Mucosa of gallbladder (tissue), 1 donor: ENCODE measurements at regions not wholly inside any gene's neighbourhood (a gene's known extent, or its start where the extent isn't known, plus 50 kb on each side); places are given as distances from the start of the nearest gene placed in this dataset.
"Not testable (repeated sequence)": the region's sequence is repeated elsewhere in the genome, so short reads cannot be mapped to it uniquely, and the experiment has no call there.

Source experiments
- DNase-seq: peaks from one replicate; pipeline ENCODE4 v3.0.0-alpha.2; 2020; ENCODE audit warnings: low spot score
- donor health status: DM: no; HTN: no; CAD: no.

DNA sequence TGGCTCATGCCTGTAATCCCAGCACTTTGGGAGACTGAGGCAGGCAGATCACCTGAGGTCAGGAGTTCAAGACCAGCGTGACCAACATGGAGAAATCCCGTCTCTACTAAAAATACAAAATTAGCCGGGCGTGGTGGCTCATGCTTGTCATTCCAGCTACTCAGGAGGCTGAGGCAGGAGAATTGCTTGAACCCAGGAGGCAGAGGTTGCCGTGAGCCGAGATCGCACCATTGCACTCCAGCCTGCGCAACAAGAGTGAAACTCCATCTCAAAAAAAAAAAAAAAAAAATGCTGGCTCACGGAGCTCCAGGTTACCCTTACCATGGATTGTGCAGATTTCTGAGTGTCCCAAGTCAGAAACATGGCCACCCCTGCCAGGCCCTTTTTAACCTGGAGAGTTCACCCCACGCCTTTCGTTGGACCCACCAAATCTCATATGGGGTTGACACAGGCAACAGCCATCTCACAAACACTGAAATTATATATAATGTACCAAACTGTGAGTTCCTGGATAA, 69.9 kb upstream of the CITED2 start:
- not testable (repeated sequence) for DNase-seq

DNA sequence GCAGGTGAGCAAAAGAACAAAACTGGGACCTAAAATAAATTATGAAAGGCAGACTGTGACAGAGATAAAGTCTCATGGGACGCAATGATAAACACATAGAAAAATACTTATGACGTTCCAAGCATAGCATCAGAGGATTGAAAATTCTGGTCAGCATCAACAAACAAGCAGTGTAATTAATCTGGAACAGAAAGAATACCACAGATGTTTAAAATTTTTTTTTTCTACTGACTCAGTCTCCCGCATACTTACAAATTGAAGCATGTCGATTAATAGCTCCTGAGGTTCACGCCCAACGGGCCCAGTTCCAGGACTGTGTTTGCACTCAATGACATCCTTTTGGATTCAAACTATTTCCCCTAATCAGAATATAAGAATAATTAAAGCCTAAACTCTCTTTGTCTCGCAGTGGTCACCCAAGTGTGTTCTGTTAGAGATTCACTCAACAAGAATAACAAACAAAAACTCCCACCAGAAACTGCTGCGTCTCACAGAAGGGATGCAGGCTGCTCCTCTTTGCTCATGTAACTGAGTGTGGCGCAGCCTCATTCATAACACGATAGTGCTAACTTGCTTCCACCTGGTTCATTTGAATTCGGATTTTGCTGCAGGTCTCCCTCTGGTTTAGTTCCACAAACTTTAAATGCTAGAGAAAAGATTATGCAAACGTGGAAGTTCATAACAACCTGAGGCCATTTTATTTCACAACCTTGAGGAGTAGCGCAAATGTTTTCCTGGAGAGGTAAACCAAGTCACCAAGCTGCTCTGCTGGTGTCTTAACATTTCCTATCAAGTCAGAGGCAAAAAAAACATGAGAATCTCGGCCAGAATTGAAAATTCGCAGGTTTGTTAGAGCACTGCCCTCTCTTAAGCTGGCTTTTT, 69.0 kb upstream of the CITED2 start:
- DNase-seq, result no peak

DNA sequence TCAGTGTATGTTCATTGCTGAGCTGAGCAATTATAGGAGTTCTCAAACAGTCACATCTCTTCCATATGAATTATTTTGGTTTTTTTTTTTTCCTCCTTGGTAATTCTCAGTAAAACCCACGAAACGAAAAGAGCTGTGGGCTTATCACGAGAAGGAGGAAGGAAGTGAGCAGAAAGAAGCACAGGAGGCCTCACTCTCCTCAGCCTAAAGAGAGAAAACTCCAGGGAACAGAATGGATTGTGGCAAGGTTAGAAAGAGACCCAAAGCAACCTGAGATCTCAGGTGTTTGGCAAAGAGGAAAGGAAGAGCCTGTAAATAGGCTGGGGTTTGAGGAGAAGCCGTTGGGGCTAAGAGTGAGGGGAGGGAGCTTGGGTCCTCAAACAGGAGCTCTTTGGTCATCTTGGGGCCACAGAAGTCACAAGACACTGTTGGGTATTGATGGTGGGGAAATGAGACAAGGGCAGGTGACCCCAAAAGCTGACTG, 67.8 kb upstream of the CITED2 start:
- no peak for DNase-seq

DNA sequence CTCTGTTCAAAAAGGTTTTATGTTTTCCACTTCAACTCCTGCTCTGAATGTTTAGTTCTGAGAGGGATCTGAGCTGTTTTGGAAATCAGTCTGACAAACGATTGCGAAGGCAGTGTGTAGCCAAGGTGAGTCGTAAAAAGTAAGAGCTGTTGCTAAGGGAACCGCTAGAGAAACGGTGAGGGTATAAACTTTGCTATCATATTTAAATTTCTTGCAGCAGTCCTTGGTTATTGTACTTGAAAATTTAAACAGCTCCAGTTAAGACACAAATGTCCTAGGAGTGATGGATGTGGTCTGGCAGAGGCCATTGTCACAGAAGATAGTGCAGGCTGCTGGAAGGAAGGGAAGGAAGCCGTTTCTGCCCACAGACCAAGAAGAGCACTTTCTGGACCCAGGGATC, 64.9 kb upstream of the CITED2 start:
- no peak for DNase-seq

DNA sequence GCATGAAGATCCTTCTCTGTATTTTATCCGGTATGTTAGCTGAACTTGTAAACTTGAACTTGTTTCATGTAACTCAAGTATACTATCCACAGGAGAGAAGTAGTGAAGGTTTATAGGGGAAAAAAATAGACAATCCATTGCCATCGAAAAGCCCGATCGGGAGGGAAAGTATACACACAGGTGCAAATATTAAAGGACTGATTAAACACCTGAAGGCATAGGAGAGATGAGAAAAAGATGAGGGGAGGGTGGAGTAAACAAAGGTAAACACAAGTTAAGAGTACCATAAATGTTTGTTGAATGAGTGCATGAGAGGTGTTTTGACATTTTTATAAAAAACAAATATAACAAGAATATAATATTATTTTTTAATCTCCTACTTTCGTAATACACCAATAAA, 64.3 kb upstream of the CITED2 start:
- no peak for DNase-seq

DNA sequence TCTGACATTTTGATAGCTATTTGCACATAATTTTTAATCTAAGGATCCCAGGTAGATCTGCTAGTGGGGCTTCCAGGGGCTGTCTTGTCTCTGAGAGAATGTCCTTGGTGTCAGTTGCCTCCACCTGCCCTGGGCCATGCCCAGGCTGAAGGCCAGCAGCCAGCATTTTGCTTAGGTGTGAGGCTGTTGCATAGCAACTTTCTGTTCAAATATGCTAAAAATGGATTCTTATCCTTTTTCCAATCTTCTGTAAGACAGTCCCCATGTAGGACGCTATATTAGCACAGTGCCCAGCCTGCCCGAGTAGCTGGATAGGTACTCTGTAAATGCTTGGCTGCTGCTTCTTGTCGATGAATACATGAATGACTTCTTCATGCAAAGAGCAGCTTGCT, 62.5 kb upstream of the CITED2 start:
- no peak for DNase-seq

DNA sequence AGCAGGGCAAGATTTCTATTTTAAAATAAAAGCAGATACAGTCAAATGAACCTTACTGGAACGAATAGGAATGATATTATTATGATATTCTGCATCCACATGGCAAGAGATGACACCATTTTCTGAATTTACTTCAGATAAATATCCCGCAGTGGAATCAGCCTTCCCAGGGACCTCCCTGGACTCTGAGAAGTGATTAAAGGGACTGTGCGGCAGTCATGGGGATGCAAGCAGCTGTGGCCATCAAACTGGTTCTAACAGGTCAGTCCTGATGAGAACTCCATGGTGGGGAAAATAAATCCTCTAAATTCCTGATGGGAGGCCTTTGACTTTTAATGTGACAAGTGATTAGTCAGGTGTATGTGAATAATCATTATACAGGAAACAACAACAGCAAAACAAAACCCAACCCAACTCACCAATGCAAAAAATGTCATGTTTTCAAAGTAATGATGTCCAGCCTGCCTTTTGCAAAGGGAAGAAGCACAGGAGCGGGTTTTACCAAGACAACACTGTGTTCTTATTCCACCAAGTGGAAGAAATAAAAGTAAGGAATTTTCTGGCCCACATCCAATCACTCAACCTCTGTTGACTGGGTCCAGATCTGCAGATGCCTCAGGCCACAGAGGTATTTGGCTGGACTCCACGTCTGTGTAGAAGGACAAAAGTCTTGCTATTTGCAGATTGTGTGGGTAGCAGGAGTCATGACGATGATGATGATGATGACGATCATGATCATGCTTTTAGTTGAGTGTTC, 61.9 kb upstream of the CITED2 start:
- no peak for DNase-seq

DNA sequence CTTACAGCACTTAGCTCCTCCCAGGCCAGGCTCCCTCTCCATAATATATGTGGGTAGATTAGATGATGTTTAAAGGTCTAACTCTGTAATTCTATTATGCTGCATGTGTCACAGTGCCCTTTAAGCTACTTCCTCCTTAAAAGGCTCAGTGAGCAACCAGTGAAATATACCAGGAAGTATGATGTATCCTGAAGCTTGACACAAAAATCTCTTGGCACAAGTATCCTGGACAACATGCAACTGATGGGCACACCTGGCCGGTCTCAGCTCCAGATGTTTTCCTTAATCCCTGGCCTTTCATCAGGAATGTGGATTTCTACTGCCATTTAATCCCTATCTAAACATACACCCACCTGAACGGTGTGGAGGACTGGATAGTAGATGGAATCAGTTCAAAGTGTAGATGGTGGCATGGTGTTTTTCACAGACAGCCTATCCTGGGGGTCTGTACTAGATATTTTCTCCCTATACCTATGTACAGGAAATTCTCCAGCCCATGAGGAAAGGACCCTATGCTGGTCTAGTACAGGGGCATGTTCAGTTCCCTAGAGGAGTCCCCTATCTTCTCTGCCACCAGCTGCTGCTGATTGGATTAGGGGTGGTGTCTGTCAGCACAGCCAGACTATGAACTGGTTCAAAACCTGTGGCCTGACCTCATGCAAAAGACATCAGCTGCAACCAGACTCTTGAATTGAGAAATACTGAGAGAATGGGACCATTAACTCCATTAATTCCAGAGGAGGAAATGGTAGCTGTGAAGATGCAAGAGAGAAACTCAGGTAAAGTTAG, 59.4 kb upstream of the CITED2 start:
- no peak for DNase-seq

DNA sequence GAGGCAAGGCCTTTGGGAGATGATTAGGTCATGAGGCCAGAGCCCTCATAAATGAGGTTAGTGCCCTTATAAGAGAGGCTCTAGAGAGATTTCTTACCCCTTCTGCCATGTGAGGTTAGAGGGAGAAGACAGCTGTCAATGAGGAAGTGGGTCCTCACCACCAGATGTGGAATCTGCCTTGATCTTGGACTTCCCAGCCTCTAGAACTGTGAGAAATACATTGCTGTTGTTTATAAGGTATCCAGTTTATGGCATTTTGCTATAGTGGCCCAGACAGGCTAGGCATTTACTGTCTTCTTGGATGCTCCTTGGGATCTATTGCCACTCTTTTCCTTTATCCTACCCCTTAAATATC, 57.1 kb upstream of the CITED2 start:
- DNase-seq, result no peak

DNA sequence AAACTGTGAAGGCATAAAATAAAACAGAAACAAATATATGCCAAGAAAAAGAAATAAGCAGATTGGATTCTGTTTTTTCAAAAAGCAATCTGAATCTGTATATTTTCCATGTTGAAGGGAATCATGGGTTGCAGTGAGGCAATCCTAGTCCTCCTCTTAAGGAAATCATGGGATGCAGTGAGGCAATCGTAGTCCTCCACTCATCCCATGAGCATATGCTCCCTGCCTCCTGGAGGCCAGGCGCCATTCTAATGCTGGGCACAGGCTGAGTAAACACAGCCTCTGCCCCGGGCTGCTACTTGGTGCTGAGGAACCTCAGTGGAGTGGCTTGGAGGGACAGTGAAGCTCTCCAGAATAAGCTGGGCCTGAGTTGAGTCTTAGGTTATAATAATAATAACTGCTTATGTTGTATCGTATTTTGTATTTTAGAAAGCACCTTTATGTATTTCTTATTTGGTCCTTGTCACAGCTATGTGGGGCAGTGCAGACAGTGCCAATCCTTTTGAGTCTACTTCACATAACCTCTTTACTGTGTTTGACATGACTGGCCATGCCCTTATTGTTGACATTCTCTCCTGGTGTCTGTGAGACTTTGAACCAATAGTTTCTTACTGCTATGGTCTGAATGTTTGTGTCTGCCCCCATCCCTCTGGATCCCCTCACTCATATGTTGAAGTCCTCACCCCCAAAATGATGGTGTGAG, 56.6 kb upstream of the CITED2 start:
- DNase-seq, result no peak

DNA sequence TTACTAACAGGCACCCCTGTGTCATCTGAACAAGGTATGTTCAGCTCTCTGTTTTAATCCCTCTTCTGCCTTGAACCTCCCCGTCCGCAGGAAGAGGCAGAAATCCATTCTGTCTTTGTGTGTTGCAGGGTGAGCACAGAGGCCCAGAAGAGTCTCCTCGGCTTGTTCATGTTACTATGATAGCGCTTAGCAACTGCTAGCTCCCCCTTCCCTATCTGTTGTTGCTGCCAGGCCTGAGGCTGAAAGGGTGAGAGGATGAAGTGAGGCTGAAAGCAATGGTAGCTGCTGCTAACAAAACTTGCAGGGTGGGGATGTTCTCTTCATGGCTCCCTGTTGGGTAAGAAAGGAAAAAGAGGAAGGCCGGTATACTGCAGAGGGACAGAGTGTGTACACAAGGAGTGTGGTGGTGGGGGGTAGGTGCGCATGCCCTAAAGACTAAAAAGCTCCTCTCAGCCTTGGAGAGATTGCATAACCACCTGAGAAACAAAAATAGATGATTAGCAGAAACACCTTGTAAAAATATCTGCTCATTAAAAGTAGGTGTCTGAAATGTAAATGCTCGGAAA, 55.2 kb upstream of the CITED2 start:
- no peak for DNase-seq

DNA sequence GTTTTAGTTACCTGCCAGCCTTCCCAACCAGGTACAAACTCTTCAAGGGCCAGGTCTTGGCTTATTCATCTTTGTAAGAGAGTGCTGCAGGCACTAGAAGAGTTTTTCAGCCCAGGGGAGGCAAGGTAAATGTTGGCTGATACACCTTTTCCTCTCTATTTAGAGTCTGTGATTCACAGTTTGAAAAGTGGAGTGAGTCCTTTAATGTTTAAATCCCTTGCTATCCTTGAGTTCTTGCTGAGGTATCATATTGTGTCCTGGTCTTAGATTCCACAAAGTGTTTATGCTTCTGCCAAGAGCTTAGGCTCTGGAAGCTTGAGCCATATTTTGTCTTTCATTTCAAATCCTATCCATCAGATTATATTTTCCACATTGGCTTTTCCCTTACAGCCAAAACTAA, 52.8 kb upstream of the CITED2 start:
- DNase-seq, result no peak

DNA sequence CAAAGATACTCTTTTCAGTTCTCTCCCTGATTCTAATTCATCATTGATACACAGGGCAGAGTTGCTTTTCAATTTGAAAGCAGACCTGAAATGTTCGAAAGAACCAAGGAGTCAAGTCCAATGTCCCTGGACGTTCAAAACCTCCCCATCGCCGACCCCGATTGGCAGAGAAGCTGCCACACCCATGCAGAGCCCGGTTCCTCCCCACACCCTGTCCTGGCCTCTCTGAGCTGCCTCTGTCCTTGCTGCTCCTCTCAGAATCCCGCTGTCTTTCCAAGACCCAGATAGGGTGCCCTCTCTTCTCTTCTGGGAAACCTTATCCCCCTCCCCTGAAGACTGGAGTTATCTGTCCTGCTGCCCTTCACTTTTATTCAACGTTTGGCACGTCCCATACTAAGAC, 52.3 kb upstream of the CITED2 start:
- DNase-seq, result no peak

DNA sequence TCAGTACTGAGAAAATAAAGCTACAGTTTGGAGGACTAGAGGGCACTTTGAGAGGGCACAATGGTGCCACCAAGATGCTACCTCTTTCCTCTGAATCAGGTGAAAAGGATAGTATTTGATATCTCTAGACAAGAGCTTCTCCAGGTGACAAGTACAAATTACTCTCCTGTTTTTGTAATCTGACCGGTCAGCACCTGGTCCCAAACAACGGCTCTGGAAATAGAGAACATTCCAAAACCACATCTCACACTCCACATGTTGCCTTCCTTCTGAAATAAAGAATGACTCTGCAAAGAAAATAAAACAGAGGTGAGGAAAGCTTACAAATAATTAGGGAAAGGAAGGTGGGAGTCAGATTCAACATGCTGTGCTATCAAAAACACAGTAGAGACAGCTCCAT, 51.3 kb upstream of the CITED2 start:
- DNase-seq, result no peak

DNA sequence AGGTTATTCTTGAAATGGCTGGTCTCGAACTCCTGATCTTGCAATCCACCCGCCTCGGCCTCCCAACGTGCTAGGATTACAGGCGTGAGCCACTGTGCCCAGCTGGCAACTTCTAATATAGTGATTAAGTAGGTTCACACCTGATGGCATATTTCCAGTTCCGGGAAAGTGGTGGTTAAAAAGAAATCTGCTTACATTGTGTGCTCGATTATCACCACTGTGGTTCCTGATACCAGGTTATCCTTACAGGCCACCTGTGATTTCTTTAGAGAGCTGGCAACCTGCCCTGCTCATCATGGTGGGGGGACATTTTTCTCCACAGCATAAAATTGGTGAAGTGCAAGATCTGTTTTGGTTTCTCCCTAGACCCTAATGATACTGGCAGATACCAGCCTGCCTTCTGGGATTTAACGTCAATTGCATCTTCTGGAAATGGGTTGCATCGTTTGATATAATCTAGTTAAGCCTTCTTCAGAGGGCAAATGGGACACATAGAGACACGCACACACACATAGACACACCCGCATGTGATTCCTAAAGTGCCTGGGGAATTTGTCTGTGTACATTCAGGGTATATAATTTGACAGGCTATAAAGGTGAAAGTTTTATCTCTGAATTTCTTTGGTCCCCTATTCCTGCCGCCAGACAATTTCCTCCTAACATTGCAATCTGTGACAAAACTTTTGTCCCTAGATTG, 49.7 kb upstream of the CITED2 start:
- no peak for DNase-seq
